BLaER1 treated with 17β-estradiol and CSF1 and Interleukin-3, amounts not matched to agents 10 nM and 100 nM (cell line): ENCODE measurements at regions not wholly inside any gene's neighbourhood (a gene's known extent, or its start where the extent isn't known, plus 50 kb on each side); places are given as distances from the start of the nearest gene placed in this dataset.

Experiments used
- H3K27ac ChIP-seq, 11 experiments: shearing (Covaris generic); formaldehyde crosslinking; 2 replicates each; pipeline ENCODE4 v1.8.1; 2022
- H3K27me3 ChIP-seq, 11 experiments: shearing (Covaris generic); formaldehyde crosslinking; 2 replicates each; pipeline ENCODE4 v1.8.1; 2022
- H3K36me3 ChIP-seq, 11 experiments: shearing (Covaris generic); formaldehyde crosslinking; 2 replicates each; pipeline ENCODE4 v1.8.1; 2022
- H3K4me1 ChIP-seq, 10 experiments: shearing (Covaris generic); formaldehyde crosslinking; 2 replicates each; pipeline ENCODE4 v1.8.1; 2022
- H3K4me2 ChIP-seq, 11 experiments: shearing (Covaris generic); formaldehyde crosslinking; 2 replicates each; pipeline ENCODE4 v1.8.1; 2022
- H3K4me3 ChIP-seq, 10 experiments: shearing (Covaris generic); formaldehyde crosslinking; 2 replicates each; pipeline ENCODE4 v1.8.1; 2022
- H3K9ac ChIP-seq, 11 experiments: shearing (Covaris generic); formaldehyde crosslinking; 2 replicates each; pipeline ENCODE4 v1.8.1; 2022
- H3K9me3 ChIP-seq, 11 experiments: shearing (Covaris generic); formaldehyde crosslinking; replicated peaks in 1 of 11; 2 replicates each; pipeline ENCODE4 v1.8.1; 2022
- H4K20me1 ChIP-seq, 11 experiments: shearing (Covaris generic); formaldehyde crosslinking; 2 replicates each; pipeline ENCODE4 v1.8.1; 2022
- Cebpa-rat ChIP-seq, 11 experiments: shearing (Covaris generic); IDR thresholded peaks; 2 replicates each; pipeline ENCODE4 v1.8.1; 2022

- no peaks in the 10 kb centered on the region for H4K20me1 ChIP-seq
- no peak overlapping the region for H3K4me2 ChIP-seq
- no peak overlapping the region for H3K27ac ChIP-seq
- H3K36me3 ChIP-seq = no peaks in the 10 kb centered on the region
- H3K9ac ChIP-seq = no peak overlapping the region
- peaks cover 8 to 19% (median 15%) of the 10 kb centered on the region in 10 experiments for H3K4me1 ChIP-seq
- TF ChIP-seq Cebpa-rat (IDR thresholded peaks at IDR 0.05) = no peak
- no peaks in the 10 kb centered on the region for H3K27me3 ChIP-seq
- H3K9me3 ChIP-seq = peaks cover 0 to 10% (median 0%) of the 10 kb centered on the region in 11 experiments; a peak in 2 of 22 replicates
- no peak overlapping the region for H3K4me3 ChIP-seq
Observed at GRCh38 chr9:16205455-16205854, 652.6 kb downstream of the CCDC171 start.

- no peaks in the 10 kb centered on the region for H3K27me3 ChIP-seq
- peak overlapping the region in 10 of 11 experiments; percentile 45 to 77 (median 64); a peak in 14 of 22 replicates for H3K4me2 ChIP-seq
- H3K27ac ChIP-seq = peak overlapping the region in 2 of 11 experiments; percentile 11 to 33; a peak in 1 of 22 replicates
- no peak for TF ChIP-seq Cebpa-rat (IDR thresholded peaks at IDR 0.05)
- H3K36me3 ChIP-seq = no peaks in the 10 kb centered on the region
- peaks cover 0 to 10% (median 0%) of the 10 kb centered on the region in 11 experiments; a peak in 2 of 22 replicates for H3K9me3 ChIP-seq
- H3K9ac ChIP-seq = no peak overlapping the region
- H3K4me3 ChIP-seq = no peak overlapping the region
- peaks cover 8 to 19% (median 15%) of the 10 kb centered on the region in 10 experiments for H3K4me1 ChIP-seq
- no peaks in the 10 kb centered on the region for H4K20me1 ChIP-seq
Observed at GRCh38 chr9:16206518-16206917, 653.7 kb downstream of the CCDC171 start.

GRCh38 chr9:16207161-16207560 is 654.3 kb downstream of the CCDC171 start:
- Histone ChIP-seq H3K9ac (peak overlapping the region in 2 of 11 experiments; percentile 11 to 47; a peak in 4 of 22 replicates), H3K27ac (peak overlapping the region in 2 of 11 experiments; percentile 11 to 33; a peak in 2 of 22 replicates), H3K4me1 (peaks cover 8 to 19% (median 15%) of the 10 kb centered on the region in 10 experiments), H3K27me3 (no peaks in the 10 kb centered on the region), H3K4me3 (peak overlapping the region in 1 of 10 experiments; percentile 19; a peak in 1 of 20 replicates), H4K20me1 (no peaks in the 10 kb centered on the region), H3K4me2 (peak overlapping the region; percentile 45 to 77 (median 62)), H3K36me3 (no peaks in the 10 kb centered on the region), H3K9me3 (peaks cover 0 to 10% (median 0%) of the 10 kb centered on the region in 11 experiments; a peak in 2 of 22 replicates)
- no peak for TF ChIP-seq Cebpa-rat (IDR thresholded peaks at IDR 0.05)

- H3K27ac ChIP-seq = no peak overlapping the region
- no peaks in the 10 kb centered on the region for H3K36me3 ChIP-seq
- no peak overlapping the region for H3K9ac ChIP-seq
- peaks cover 0 to 6% (median 0%) of the 10 kb centered on the region in 11 experiments; a peak in 2 of 22 replicates for H3K9me3 ChIP-seq
- no peaks in the 10 kb centered on the region for H4K20me1 ChIP-seq
- no peak overlapping the region for H3K4me2 ChIP-seq
- H3K4me1 ChIP-seq = peaks cover 8 to 19% (median 15%) of the 10 kb centered on the region in 10 experiments
- no peak for TF ChIP-seq Cebpa-rat (IDR thresholded peaks at IDR 0.05)
- H3K27me3 ChIP-seq = no peaks in the 10 kb centered on the region
- no peak overlapping the region for H3K4me3 ChIP-seq
Observed at GRCh38 chr9:16210440-16210839, 657.6 kb downstream of the CCDC171 start.

GRCh38 chr9:16211946-16212345 is 658.5 kb downstream of the BNC2 start:
- H4K20me1 ChIP-seq = no peaks in the 10 kb centered on the region
- H3K4me1 ChIP-seq = peaks cover 5 to 11% (median 8%) of the 10 kb centered on the region in 10 experiments; a peak in 19 of 20 replicates
- no peak overlapping the region for H3K4me3 ChIP-seq
- H3K36me3 ChIP-seq = no peaks in the 10 kb centered on the region
- no peak overlapping the region for H3K9ac ChIP-seq
- H3K9me3 ChIP-seq = no peaks in the 10 kb centered on the region
- H3K27me3 ChIP-seq = no peaks in the 10 kb centered on the region
- no peak overlapping the region for H3K27ac ChIP-seq
- no peak overlapping the region for H3K4me2 ChIP-seq
- no peak for TF ChIP-seq Cebpa-rat (IDR thresholded peaks at IDR 0.05)

- no peak for TF ChIP-seq Cebpa-rat (IDR thresholded peaks at IDR 0.05)
- Histone ChIP-seq H3K4me2 (no peak overlapping the region), H3K4me1 (peaks cover 0 to 8% (median 0%) of the 10 kb centered on the region in 10 experiments; a peak in 3 of 20 replicates), H3K9me3 (no peaks in the 10 kb centered on the region), H3K27ac (no peak overlapping the region), H3K36me3 (no peaks in the 10 kb centered on the region), H3K27me3 (no peaks in the 10 kb centered on the region), H3K4me3 (no peak overlapping the region), H3K9ac (no peak overlapping the region), H4K20me1 (no peaks in the 10 kb centered on the region)
Observed at GRCh38 chr9:16213781-16214515, 656.5 kb downstream of the BNC2 start.

GRCh38 chr9:16214677-16215352 is 655.7 kb downstream of the BNC2 start:
- Histone ChIP-seq H3K4me2 (no peak overlapping the region), H4K20me1 (no peaks in the 10 kb centered on the region), H3K9me3 (no peaks in the 10 kb centered on the region), H3K27ac (no peak overlapping the region), H3K27me3 (no peaks in the 10 kb centered on the region), H3K9ac (no peak overlapping the region), H3K4me1 (peaks cover 0 to 8% (median 0%) of the 10 kb centered on the region in 10 experiments; a peak in 3 of 20 replicates), H3K4me3 (no peak overlapping the region), H3K36me3 (no peaks in the 10 kb centered on the region)
- no peak for TF ChIP-seq Cebpa-rat (IDR thresholded peaks at IDR 0.05)

- no peak overlapping the region for H3K4me3 ChIP-seq
- no peak for TF ChIP-seq Cebpa-rat (IDR thresholded peaks at IDR 0.05)
- no peaks in the 10 kb centered on the region for H3K36me3 ChIP-seq
- no peak overlapping the region for H3K27ac ChIP-seq
- no peaks in the 10 kb centered on the region for H3K27me3 ChIP-seq
- H3K9me3 ChIP-seq = no peaks in the 10 kb centered on the region
- H3K9ac ChIP-seq = no peak overlapping the region
- H3K4me1 ChIP-seq = peaks cover 0 to 8% (median 0%) of the 10 kb centered on the region in 10 experiments; a peak in 3 of 20 replicates
- no peak overlapping the region for H3K4me2 ChIP-seq
- H4K20me1 ChIP-seq = no peaks in the 10 kb centered on the region
Observed at GRCh38 chr9:16215353-16215680, 655.2 kb downstream of the BNC2 start.

GRCh38 chr9:16217943-16218701 is 652.3 kb downstream of the BNC2 start:
- H3K36me3 ChIP-seq = no peaks in the 10 kb centered on the region
- H3K27me3 ChIP-seq = no peaks in the 10 kb centered on the region
- H3K4me2 ChIP-seq = peak overlapping the region in 1 of 11 experiments; percentile 39; a peak in 3 of 22 replicates
- H3K9ac ChIP-seq = no peak overlapping the region
- peaks cover 0 to 3% (median 0%) of the 10 kb centered on the region in 11 experiments; a peak in 1 of 22 replicates for H3K9me3 ChIP-seq
- H3K4me1 ChIP-seq = peaks cover 5 to 23% (median 11%) of the 10 kb centered on the region in 10 experiments; a peak in 15 of 20 replicates
- no peak overlapping the region for H3K4me3 ChIP-seq
- no peak for TF ChIP-seq Cebpa-rat (IDR thresholded peaks at IDR 0.05)
- H3K27ac ChIP-seq = no peak overlapping the region
- H4K20me1 ChIP-seq = no peaks in the 10 kb centered on the region
